ENCODE measurements at regions not wholly inside any gene's neighbourhood (a gene's known extent, or its start where the extent isn't known, plus 50 kb on each side); places are given as distances from the start of the nearest gene placed in this dataset.

- no peak for TF ChIP-seq RAD21 (IDR thresholded peaks at IDR 0.05; ENCODE audit: low read depth)
- no peak for TF ChIP-seq TCF12 (IDR thresholded peaks at IDR 0.05; ENCODE audit: low read depth)
- no peak for TF ChIP-seq EGR1 (IDR thresholded peaks at IDR 0.05)
- no peak for TF ChIP-seq USF1 (IDR thresholded peaks at IDR 0.05)
- no peak for TF ChIP-seq TAF1 (IDR thresholded peaks at IDR 0.05; ENCODE audit: low read depth)
- TF ChIP-seq, protein P1, sequence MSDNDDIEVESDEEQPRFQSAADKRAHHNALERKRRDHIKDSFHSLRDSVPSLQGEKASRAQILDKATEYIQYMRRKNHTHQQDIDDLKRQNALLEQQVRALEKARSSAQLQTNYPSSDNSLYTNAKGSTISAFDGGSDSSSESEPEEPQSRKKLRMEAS (IDR thresholded peaks at IDR 0.05) = no peak
- TF ChIP-seq CEBPB (IDR thresholded peaks at IDR 0.05) = no peak
- TF ChIP-seq TEAD4 (IDR thresholded peaks at IDR 0.05) = no peak
- TF ChIP-seq FOXM1 (IDR thresholded peaks at IDR 0.05; ENCODE audit: borderline replicate concordance, low read depth) = no peak
- no peak for TF ChIP-seq NFIC (IDR thresholded peaks at IDR 0.05)
- no peak for TF ChIP-seq CREB1 (IDR thresholded peaks at IDR 0.05; ENCODE audit: low read depth)
Observed at GRCh38 chr14:22036541-22037239, 363.1 kb upstream of the OR4E1 start.

DNA sequence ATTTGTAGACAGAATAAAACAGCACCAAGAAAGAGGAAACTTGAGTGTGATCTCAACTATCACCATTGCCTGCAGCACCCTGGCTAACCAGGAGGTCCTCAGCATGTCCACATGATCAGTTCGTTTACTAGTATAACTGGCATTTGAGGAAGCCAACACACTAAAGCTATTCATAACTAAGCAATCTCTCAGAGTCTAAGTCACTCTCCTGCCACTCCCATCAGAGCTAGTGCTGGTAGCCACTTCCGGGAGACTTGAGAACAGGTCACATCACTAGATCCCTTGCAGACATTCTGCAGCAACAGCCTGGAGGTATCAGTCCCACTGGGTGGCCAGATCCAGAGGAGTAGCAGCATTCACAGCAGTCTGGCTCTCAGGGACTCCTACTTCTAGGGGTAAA lies 352.9 kb upstream of the OR4E1 start:
- TF ChIP-seq TCF12 (IDR thresholded peaks at IDR 0.05; ENCODE audit: low read depth) (no peak), TEAD4 (IDR thresholded peaks at IDR 0.05) (no peak), EGR1 (IDR thresholded peaks at IDR 0.05) (no peak), YY1 (IDR thresholded peaks at IDR 0.05; ENCODE audit: low read depth) (no peak), TAF1 (IDR thresholded peaks at IDR 0.05; ENCODE audit: low read depth) (no peak), USF1 (IDR thresholded peaks at IDR 0.05) (no peak), EP300 (IDR thresholded peaks at IDR 0.05; ENCODE audit: borderline replicate concordance) (no peak)
- TF ChIP-seq, protein P2, sequence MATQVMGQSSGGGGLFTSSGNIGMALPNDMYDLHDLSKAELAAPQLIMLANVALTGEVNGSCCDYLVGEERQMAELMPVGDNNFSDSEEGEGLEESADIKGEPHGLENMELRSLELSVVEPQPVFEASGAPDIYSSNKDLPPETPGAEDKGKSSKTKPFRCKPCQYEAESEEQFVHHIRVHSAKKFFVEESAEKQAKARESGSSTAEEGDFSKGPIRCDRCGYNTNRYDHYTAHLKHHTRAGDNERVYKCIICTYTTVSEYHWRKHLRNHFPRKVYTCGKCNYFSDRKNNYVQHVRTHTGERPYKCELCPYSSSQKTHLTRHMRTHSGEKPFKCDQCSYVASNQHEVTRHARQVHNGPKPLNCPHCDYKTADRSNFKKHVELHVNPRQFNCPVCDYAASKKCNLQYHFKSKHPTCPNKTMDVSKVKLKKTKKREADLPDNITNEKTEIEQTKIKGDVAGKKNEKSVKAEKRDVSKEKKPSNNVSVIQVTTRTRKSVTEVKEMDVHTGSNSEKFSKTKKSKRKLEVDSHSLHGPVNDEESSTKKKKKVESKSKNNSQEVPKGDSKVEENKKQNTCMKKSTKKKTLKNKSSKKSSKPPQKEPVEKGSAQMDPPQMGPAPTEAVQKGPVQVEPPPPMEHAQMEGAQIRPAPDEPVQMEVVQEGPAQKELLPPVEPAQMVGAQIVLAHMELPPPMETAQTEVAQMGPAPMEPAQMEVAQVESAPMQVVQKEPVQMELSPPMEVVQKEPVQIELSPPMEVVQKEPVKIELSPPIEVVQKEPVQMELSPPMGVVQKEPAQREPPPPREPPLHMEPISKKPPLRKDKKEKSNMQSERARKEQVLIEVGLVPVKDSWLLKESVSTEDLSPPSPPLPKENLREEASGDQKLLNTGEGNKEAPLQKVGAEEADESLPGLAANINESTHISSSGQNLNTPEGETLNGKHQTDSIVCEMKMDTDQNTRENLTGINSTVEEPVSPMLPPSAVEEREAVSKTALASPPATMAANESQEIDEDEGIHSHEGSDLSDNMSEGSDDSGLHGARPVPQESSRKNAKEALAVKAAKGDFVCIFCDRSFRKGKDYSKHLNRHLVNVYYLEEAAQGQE (IDR thresholded peaks at IDR 0.05; ENCODE audit: low read depth) = no peak
- TF ChIP-seq, protein P1 (IDR thresholded peaks at IDR 0.05) = no peak

DNA sequence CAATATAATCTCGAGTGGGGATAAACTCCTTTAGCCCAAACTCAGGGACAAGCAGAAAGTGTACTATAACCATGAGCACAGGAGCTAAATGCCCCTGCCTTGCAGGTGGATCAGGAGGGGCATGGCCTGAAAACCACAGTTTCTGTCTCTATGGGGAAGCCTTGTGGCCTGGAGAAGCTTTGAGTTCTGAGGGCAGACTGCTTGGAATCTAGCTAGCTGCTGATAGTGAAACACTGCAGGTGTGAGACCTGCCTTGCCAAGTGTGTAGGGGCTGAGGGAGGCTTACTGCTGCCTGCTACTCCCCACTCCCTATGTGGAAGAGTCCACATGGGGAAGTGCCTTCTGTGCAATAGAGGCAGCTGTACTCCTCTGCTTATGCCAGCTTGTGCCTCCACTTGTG lies 352.3 kb upstream of the OR4E1 start:
- TF ChIP-seq EGR1 (IDR thresholded peaks at IDR 0.05) = no peak
- TF ChIP-seq TEAD4 (IDR thresholded peaks at IDR 0.05) = no peak
- TF ChIP-seq TAF1 (IDR thresholded peaks at IDR 0.05; ENCODE audit: low read depth) = no peak
- TF ChIP-seq RAD21 (IDR thresholded peaks at IDR 0.05; ENCODE audit: low read depth) = no peak
- no peak for TF ChIP-seq EP300 (IDR thresholded peaks at IDR 0.05; ENCODE audit: borderline replicate concordance)
- no peak for TF ChIP-seq TCF12 (IDR thresholded peaks at IDR 0.05; ENCODE audit: low read depth)
- no peak for TF ChIP-seq CEBPB (IDR thresholded peaks at IDR 0.05)
- no peak for TF ChIP-seq FOXM1 (IDR thresholded peaks at IDR 0.05; ENCODE audit: borderline replicate concordance, low read depth)
- no peak for TF ChIP-seq CREB1 (IDR thresholded peaks at IDR 0.05; ENCODE audit: low read depth)
- TF ChIP-seq NFIC (IDR thresholded peaks at IDR 0.05) = no peak
- no peak for TF ChIP-seq ZBTB7A (IDR thresholded peaks at IDR 0.05; ENCODE audit: low read depth)
- TF ChIP-seq, protein P1 (IDR thresholded peaks at IDR 0.05) = no peak
- TF ChIP-seq, protein P2 (IDR thresholded peaks at IDR 0.05; ENCODE audit: low read depth) = no peak

DNA sequence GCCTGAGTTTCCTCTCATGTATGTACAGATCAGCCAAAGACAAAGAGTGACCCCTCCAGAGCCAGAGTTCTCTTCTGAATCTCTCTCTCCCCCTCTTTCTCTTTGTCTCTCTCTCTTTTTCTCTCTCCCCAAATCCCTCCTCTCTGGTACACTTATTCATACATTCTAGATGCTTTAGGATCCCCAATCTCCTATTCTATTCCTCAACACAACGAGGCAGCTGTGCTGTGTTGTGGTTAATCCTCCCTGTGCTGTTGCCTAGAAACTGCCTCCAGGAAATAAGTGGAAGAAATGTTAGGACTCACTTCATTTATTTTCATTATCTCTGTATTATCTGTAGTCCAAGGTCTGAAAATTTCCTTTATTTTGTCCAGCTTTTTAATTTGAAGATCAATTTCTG lies 350.5 kb upstream of the OR4E1 start:
- no peak for TF ChIP-seq EGR1 (IDR thresholded peaks at IDR 0.05)
- TF ChIP-seq CEBPB (IDR thresholded peaks at IDR 0.05) = no peak
- TF ChIP-seq, protein P2 (IDR thresholded peaks at IDR 0.05; ENCODE audit: low read depth) = no peak
- TF ChIP-seq TEAD4 (IDR thresholded peaks at IDR 0.05) = no peak
- TF ChIP-seq TAF1 (IDR thresholded peaks at IDR 0.05; ENCODE audit: low read depth) = no peak
- no peak for TF ChIP-seq ZBTB7A (IDR thresholded peaks at IDR 0.05; ENCODE audit: low read depth)
- TF ChIP-seq NFIC (IDR thresholded peaks at IDR 0.05) = no peak
- TF ChIP-seq, protein P1 (IDR thresholded peaks at IDR 0.05) = no peak
- TF ChIP-seq RAD21 (IDR thresholded peaks at IDR 0.05; ENCODE audit: low read depth) = no peak
- no peak for TF ChIP-seq CREB1 (IDR thresholded peaks at IDR 0.05; ENCODE audit: low read depth)
- no peak for TF ChIP-seq FOXM1 (IDR thresholded peaks at IDR 0.05; ENCODE audit: borderline replicate concordance, low read depth)
